ENCODE measurements at regions not wholly inside any gene's neighbourhood (a gene's known extent, or its start where the extent isn't known, plus 50 kb on each side); places are given as distances from the start of the nearest gene placed in this dataset.

- intact Hi-C loops (cut with DNase I) = no loop called here
- no peak for DNase-seq
- Histone ChIP-seq H3K27me3 (no peaks in the 10 kb centered on the region), H3K4me1 (peaks cover 35 to 43% of the 10 kb centered on the region in 2 donors), H3K36me3 (no peaks in the 10 kb centered on the region), H3K27ac (peak overlapping the region; percentile 33 to 85 (median 83)), H3K4me3 (replicated peaks in 1 of 3) (no peak overlapping the region), H3K9me3 (no peaks in the 10 kb centered on the region)
- 93 to 97% methylated on average over 3 of the region's 3 CpGs for WGBS, 2 donors
- TF ChIP-seq CTCF (IDR thresholded peaks at IDR 0.05) = no peak
- TF ChIP-seq POLR2A (IDR thresholded peaks at IDR 0.05) = no peak
These were observed 112.8 kb downstream of the JCAD start for GRCh38 chr10:29946614-29946952.

GRCh38 chr10:29941476-29941875, 117.9 kb downstream of the JCAD start:
- Histone ChIP-seq H3K9me3 (no peaks in the 10 kb centered on the region), H3K27me3 (no peaks in the 10 kb centered on the region), H3K4me1 (peaks cover 6 to 8% of the 10 kb centered on the region in 2 donors), H3K27ac (no peak overlapping the region), H3K36me3 (no peaks in the 10 kb centered on the region), H3K4me3 (replicated peaks in 1 of 3) (no peak overlapping the region)
- TF ChIP-seq POLR2A (IDR thresholded peaks at IDR 0.05) (no peak), CTCF (IDR thresholded peaks at IDR 0.05) (no peak)
- DNase-seq = no peak
- WGBS, 2 donors = 97 to 100% methylated on average over 1 of the region's 1 CpG
- intact Hi-C loops (cut with DNase I) = no loop called here

GRCh38 chr10:29932991-29933390, 126.4 kb downstream of the JCAD start:
- Histone ChIP-seq H3K36me3 (no peaks in the 10 kb centered on the region), H3K9me3 (no peaks in the 10 kb centered on the region), H3K27ac (no peak overlapping the region), H3K4me3 (replicated peaks in 1 of 3) (no peak overlapping the region), H3K4me1 (no peaks in the 10 kb centered on the region), H3K27me3 (no peaks in the 10 kb centered on the region)
- TF ChIP-seq POLR2A (IDR thresholded peaks at IDR 0.05) (no peak), CTCF (IDR thresholded peaks at IDR 0.05) (no peak)
- 79 to 83% methylated on average over 4 of the region's 4 CpGs for WGBS, 2 donors
- no peak for DNase-seq
- intact Hi-C loops (cut with DNase I) = no loop called here

- no peaks in the 10 kb centered on the region for H3K27me3 ChIP-seq
- no peaks in the 10 kb centered on the region for H3K4me1 ChIP-seq
- H3K9me3 ChIP-seq = no peaks in the 10 kb centered on the region
- no peaks in the 10 kb centered on the region for H3K36me3 ChIP-seq
- no peak for DNase-seq
- no peak overlapping the region for H3K4me3 ChIP-seq (replicated peaks in 1 of 3)
- intact Hi-C loops (cut with DNase I) = no loop called here
- H3K27ac ChIP-seq = no peak overlapping the region
- 92 to 95% methylated on average over 2 of the region's 2 CpGs for WGBS, 2 donors
- no peak for TF ChIP-seq POLR2A (IDR thresholded peaks at IDR 0.05)
- no peak for TF ChIP-seq CTCF (IDR thresholded peaks at IDR 0.05)
These were observed 127.6 kb downstream of the JCAD start for GRCh38 chr10:29931833-29932232.

- H3K9me3 ChIP-seq = no peaks in the 10 kb centered on the region
- no peak for TF ChIP-seq POLR2A (IDR thresholded peaks at IDR 0.05)
- no peak for TF ChIP-seq CTCF (IDR thresholded peaks at IDR 0.05)
- no peaks in the 10 kb centered on the region for H3K27me3 ChIP-seq
- DNase-seq = no peak
- no peaks in the 10 kb centered on the region for H3K36me3 ChIP-seq
- no peaks in the 10 kb centered on the region for H3K4me1 ChIP-seq
- intact Hi-C loops (cut with DNase I) = no loop called here
- no peak overlapping the region for H3K27ac ChIP-seq
- WGBS, 2 donors = 93 to 95% methylated on average over 10 of the region's 10 CpGs
- H3K4me3 ChIP-seq (replicated peaks in 1 of 3) = no peak overlapping the region
These were observed 130.4 kb downstream of the JCAD start for GRCh38 chr10:29929006-29929405.

All from thyroid gland (tissue), 4 donors.